Activated CD4-positive, alpha-beta T cell treated with anti-CD3 and anti-CD28 coated beads, Interleukin-2, amount 10 ng/mL, durations not matched to agents 24 days and 14 days (primary cell): ENCODE measurements at regions not wholly inside any gene's neighbourhood (a gene's known extent, or its start where the extent isn't known, plus 50 kb on each side); places are given as distances from the start of the nearest gene placed in this dataset.

ENCODE experiments used
- DNase-seq: peaks from one replicate; pipeline ENCODE4 v3.0.0; 2022
- H3K27ac Mint-ChIP-seq: one replicate; pipeline ENCODE4 v1.8.0; 2022; ENCODE audit warnings: mild to moderate bottlenecking, mixed read lengths
- H3K27me3 Mint-ChIP-seq: one replicate; pipeline ENCODE4 v1.8.0; 2022; ENCODE audit warnings: mixed read lengths
- H3K36me3 Mint-ChIP-seq: one replicate; pipeline ENCODE4 v1.8.0; 2022; ENCODE audit warnings: low read depth, mild to moderate bottlenecking, mixed read lengths
- H3K4me1 Mint-ChIP-seq: one replicate; pipeline ENCODE4 v1.8.0; 2021; ENCODE audit warnings: mixed read lengths
- H3K4me3 Mint-ChIP-seq: one replicate; pipeline ENCODE4 v1.8.0; 2022; ENCODE audit warnings: mild to moderate bottlenecking, moderate library complexity, mixed read lengths
- H3K9me3 Mint-ChIP-seq: one replicate; pipeline ENCODE4 v1.8.0; 2021; ENCODE audit warnings: mixed read lengths
- intact Hi-C: fragments of 100-400 bp; cut with micrococcal nuclease; formaldehyde crosslinking; loops from one replicate; pipeline ENCODE4 v1.15.1; 2023

DNA sequence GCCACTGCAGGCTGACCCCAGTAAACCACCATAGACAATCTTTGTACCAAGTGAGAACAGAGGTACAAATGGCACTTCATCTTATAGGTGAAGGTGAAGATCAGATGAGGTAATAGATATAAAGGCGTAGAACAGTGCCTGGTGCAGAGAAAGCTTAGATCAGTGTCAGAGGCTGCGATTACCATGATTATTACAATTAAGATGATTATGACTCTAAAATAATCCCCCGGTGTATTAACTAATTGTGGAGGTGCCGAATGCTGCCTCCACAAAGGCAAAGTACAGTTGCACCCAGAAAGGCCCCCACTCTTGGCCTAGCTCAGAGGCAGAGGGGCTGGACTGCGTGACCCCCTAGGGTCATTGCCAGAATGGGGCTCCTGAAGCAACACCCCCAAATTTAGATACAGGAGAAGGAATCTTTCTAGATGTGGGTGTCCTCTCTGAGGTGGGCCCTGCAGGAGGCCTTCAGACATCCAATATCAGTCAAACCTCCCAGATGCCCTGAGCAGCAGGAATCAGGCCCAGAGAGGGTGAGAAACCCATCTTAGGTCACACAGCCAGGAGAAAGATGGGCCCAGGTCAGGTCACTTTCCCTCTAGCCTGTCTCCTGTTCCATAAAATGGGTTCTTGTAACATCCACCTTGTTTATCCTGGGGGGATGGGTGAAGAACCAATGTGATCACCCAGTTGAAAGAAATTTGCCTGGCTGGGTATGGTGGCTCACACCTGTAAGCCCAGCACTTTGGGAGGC lies 139.8 kb downstream of the PHETA1 start:
- intact Hi-C loops: no loop called here
- H3K9me3 Mint-ChIP-seq: no peaks in the 10 kb centered on the region
- H3K4me1 Mint-ChIP-seq: peaks cover 4% of the 10 kb centered on the region
- no peaks in the 10 kb centered on the region for H3K27me3 Mint-ChIP-seq
- H3K4me3 Mint-ChIP-seq: no peak overlapping the region
- H3K27ac Mint-ChIP-seq: no peak overlapping the region
- H3K36me3 Mint-ChIP-seq: no peaks in the 10 kb centered on the region
- DNase-seq: no peak

DNA sequence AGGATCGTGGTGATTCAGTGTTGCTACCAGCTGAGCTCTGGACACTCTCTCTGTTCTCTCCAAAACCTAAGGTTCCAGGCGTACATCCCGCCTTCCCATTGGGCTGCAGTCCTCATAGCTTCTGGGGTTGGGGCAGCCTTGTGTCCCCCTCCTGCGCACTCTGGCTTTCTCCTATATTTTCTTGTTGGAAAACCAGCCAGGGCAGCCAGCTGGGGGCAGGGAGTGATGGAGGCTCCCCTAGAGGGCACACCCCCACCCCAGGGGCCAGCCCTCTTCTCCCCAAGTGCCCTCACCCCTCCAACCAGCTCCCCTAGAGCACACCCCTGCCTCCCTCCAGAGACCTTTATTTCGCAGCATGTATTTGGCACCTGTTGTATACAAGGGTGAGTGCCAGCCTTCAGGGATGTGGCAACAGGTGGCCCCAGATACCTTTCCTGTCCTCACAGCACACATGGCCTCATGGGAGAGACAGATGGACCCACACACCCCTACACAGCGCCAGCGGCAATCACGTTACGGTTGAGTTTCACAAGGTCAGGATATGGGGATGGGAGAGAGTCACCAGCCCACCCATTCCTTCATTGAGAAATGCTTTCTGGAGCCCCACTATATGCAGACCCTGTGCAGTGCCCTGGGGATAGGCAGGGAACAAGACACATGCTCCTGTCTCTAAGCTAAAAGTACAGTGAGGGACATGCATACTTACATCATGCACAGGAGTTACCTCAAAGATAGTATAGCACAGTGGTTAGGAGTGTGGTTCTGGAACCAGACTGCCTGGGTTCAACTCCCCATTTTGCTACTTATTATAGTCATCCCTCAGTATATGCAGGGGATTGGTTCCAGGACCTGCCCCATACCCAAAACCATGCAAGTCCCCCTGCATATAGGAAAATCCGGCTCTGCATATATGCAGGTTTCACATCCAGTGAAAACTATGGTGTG lies 141.1 kb downstream of the PHETA1 start:
- no peak overlapping the region for H3K4me3 Mint-ChIP-seq
- H3K36me3 Mint-ChIP-seq: no peaks in the 10 kb centered on the region
- no peak for DNase-seq
- H3K27ac Mint-ChIP-seq: no peak overlapping the region
- peaks cover 4% of the 10 kb centered on the region for H3K4me1 Mint-ChIP-seq
- no peaks in the 10 kb centered on the region for H3K9me3 Mint-ChIP-seq
- no peaks in the 10 kb centered on the region for H3K27me3 Mint-ChIP-seq
- intact Hi-C loops: no loop called here

DNA sequence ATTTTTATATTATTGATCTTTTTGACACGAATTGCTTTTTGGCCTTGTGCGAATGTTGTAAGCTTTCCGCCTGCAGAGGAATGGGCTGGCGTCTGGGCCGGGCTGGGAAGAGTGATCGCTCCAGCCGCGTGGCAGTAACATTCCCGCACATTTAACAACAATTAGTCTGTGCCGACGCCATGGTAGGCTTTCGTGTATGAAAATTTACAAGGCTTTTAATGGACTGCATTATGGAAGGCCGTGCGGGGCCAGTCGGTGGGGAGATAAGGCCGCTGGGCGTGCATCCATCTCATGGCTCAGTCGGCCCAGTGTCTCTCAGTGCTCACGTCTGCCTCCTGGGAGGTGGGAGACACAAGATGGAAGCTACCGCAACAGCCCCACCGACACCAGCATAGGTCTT lies 142.2 kb downstream of the PHETA1 start:
- H3K36me3 Mint-ChIP-seq: no peaks in the 10 kb centered on the region
- DNase-seq: no peak
- no peak overlapping the region for H3K27ac Mint-ChIP-seq
- peaks cover 4% of the 10 kb centered on the region for H3K4me1 Mint-ChIP-seq
- H3K4me3 Mint-ChIP-seq: no peak overlapping the region
- no peaks in the 10 kb centered on the region for H3K27me3 Mint-ChIP-seq
- H3K9me3 Mint-ChIP-seq: no peaks in the 10 kb centered on the region
- intact Hi-C loops: no loop called here

DNA sequence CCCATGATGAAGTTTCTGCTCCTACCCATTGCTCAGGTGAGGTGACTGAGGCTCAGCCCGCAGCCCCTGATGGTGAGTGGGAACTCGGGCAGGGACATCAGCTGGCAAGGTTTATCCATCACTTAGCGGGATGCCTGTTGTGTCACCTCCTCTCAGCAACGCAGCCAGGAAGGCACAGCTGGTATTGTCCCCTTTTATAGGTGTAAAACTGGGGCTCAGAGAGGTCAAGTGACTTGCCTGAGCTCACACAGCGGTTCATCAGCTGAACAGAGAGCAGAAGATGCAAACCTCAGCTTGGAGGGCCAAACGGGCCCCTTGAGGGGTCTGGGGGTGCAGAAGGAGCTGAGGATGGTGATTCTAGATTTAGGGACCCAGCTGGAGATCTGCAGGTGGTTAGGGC lies 143.6 kb downstream of the PHETA1 start:
- peaks cover 4% of the 10 kb centered on the region for H3K4me1 Mint-ChIP-seq
- no peak overlapping the region for H3K4me3 Mint-ChIP-seq
- no peak overlapping the region for H3K27ac Mint-ChIP-seq
- no peaks in the 10 kb centered on the region for H3K36me3 Mint-ChIP-seq
- DNase-seq: no peak
- intact Hi-C loops: no loop called here
- no peaks in the 10 kb centered on the region for H3K9me3 Mint-ChIP-seq
- H3K27me3 Mint-ChIP-seq: no peaks in the 10 kb centered on the region

DNA sequence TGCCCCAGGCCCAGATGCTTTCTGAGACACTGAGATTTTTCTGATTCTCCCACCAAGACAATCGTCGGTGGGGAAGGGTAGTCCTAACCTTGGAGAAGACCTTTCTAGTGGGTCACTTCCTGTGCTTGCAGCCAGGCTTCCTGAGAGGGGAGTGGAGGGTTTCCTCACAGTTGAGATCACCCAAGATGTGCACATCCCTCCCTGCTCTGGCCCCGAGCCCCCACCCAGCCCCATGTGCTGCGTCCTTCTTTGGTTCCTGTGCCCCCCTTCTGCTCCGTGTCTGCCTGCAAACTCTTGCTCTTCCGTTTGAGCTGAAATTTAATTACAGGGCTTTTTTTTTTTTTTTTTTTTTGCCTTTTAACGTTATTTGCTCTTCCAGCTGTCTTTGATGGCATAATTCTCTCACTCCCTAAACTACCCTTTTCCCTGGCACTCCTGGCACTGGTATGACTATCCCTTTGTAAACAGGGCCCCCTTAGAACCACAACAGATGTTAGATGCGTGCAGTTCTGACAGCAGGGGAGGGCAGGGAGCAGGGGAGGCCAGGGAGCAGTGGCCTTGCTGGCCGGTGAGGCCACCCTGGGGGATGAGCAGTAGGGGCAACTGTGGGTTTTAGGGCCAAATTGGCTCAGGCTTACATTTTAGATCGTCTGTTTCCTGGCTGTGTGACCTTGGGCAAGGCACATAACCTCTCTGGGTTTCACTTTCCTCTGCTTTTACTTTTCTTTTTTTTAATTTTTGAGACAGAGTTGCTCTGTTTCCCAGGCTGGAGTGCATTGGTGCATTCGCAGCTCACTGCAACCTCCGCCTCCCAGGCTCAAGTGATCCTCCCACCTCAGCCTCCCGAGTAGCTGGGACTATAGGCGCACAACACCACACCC lies 144.5 kb downstream of the PHETA1 start:
- intact Hi-C loops: no loop called here
- no peak for DNase-seq
- no peaks in the 10 kb centered on the region for H3K27me3 Mint-ChIP-seq
- H3K9me3 Mint-ChIP-seq: no peaks in the 10 kb centered on the region
- H3K36me3 Mint-ChIP-seq: no peaks in the 10 kb centered on the region
- no peak overlapping the region for H3K27ac Mint-ChIP-seq
- H3K4me3 Mint-ChIP-seq: no peak overlapping the region
- peaks cover 4% of the 10 kb centered on the region for H3K4me1 Mint-ChIP-seq

DNA sequence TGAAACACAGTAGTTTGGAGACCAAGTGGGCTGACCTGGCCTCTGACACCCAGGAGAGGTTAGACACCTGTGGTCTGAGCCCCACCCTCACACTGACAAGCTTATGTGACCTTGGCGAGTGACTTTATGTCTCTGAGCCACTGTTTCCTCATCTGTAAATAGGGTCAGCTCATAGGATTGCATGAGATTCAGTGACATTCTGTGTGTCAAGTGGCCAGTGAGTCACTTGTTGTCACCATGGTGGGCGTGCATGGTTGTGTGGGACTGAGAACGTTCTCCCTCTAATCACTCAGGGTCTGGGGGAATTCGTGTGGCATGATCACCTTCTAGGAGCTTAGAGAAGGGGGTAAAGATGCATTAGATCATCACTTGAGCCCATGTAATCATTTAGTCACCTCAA lies 146.4 kb downstream of the PHETA1 start:
- no peaks in the 10 kb centered on the region for H3K36me3 Mint-ChIP-seq
- H3K4me1 Mint-ChIP-seq: peaks cover 4% of the 10 kb centered on the region
- no peak overlapping the region for H3K27ac Mint-ChIP-seq

DNA sequence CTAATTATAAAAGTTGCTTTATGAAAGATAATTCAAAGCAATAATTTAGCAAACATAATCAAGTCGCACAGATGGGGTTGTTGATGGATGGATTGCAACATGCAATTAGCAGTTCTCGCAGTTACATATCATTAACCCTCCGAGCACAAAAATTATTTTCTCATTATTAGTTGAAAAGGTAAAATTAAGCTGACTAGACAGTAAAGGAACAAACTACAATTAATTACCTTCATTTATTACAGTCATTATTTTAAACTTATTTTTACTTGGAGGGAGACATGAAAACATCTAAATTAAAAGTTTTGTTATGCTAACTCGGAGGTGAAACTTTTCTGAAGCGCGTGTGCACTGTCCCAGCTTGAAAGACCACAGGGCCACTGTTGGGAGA lies 146.9 kb downstream of the PHETA1 start:
- Mint-ChIP-seq H3K9me3 (no peaks in the 10 kb centered on the region), H3K27ac (no peak overlapping the region), H3K27me3 (no peaks in the 10 kb centered on the region), H3K4me3 (no peak overlapping the region), H3K36me3 (no peaks in the 10 kb centered on the region), H3K4me1 (peaks cover 4% of the 10 kb centered on the region)
- intact Hi-C loops: no loop called here
- DNase-seq: no peak

More for the DNA sequence above, 146.4 kb downstream of the PHETA1 start:
- DNase-seq: no peak
- Mint-ChIP-seq H3K9me3 (no peaks in the 10 kb centered on the region), H3K4me3 (no peak overlapping the region), H3K27me3 (no peaks in the 10 kb centered on the region)
- intact Hi-C loops: no loop called here

DNA sequence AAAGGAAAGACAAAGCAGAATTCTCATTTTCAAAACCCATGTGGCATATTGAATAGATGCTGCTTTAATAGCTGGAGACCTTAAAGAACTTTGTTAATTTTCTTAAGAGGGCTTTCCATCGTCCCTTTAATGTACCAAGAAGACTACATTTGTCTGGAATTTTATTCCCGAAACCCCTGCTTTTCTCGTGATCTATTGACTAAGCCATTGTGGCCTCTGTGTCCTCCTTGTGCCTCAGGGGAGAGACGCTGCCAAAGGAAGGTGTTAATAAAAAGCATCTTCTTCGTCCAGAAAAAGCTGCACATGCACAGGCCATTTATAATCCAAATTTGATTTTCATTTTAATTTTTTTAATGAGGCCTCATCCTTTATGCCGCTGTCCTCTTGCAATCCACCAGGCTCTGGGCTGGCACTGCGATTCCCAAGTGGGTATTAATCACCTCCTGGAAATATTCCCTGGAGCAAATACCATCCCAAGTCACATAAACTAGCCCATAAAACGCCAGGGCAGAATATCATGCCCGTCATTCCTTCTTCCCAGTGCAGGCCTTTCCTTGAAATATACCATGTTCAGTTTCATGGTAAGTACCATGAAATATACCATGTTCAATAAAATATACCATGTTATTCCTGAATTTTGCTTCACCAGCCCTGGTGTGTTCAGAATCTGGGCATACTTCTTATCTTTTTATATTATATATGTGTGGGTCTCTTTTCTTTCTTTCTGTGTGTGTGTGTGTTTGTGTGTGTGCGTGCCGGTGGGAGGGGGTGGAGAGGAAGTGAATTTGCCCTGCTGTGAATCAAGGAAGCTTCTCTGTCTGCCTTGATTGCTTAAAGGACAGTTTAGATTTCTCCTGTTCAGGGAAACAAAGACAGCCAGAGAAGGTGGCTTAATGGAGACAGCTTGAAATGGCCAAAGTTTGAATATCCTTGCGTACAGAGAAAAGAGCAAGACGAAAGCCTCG lies 147.6 kb downstream of the PHETA1 start:
- no peaks in the 10 kb centered on the region for H3K36me3 Mint-ChIP-seq
- intact Hi-C loops: no loop called here
- DNase-seq: no peak
- no peak overlapping the region for H3K27ac Mint-ChIP-seq
- H3K4me1 Mint-ChIP-seq: peaks cover 4% of the 10 kb centered on the region
- no peak overlapping the region for H3K4me3 Mint-ChIP-seq
- H3K9me3 Mint-ChIP-seq: no peaks in the 10 kb centered on the region
- H3K27me3 Mint-ChIP-seq: no peaks in the 10 kb centered on the region

DNA sequence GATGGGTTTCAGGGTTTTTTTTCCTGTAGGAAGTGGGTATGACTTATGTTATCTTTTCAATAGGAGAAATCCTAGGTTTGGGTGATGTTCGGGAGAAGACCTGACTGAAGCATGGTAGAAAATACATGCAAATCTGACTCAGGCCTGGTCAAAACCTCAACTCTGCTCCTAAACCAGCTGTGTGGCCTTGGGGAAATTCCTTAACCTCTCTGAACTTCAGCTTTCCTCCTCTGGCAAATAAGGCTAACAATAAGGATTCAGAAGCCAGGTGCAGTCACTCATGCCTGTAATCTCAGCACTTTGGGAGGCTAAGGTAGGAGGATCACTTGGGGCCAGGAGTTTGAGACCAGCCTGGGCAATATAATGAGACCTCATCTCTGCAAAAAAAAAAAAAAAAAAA lies 148.5 kb downstream of the PHETA1 start:
- Mint-ChIP-seq H3K4me1 (peaks cover 4% of the 10 kb centered on the region), H3K27me3 (no peaks in the 10 kb centered on the region), H3K27ac (no peak overlapping the region), H3K9me3 (no peaks in the 10 kb centered on the region), H3K36me3 (no peaks in the 10 kb centered on the region), H3K4me3 (no peak overlapping the region)
- intact Hi-C loops: no loop called here
- DNase-seq: no peak

DNA sequence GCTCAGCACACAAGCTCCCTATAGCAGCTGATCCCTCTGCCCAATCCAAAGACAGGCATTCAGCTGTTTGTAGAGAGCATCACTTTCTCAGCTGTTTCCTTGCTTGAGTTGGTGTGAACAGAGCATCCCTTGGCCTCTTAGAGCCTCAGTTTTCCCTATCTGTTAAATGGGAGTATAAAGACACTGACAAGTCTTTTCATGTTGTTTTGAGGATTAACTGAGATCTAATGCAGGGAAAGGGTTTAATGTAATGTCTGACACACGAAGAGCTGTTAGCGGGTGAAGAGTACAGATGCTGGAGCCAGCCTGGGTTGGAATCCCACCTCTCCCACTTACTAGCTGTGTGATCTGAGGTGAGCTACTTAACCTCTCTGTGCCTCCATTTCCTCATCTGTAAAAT lies 149.5 kb downstream of the PHETA1 start:
- Mint-ChIP-seq H3K27ac (no peak overlapping the region), H3K9me3 (no peaks in the 10 kb centered on the region), H3K36me3 (no peaks in the 10 kb centered on the region), H3K27me3 (no peaks in the 10 kb centered on the region), H3K4me1 (peaks cover under 1% of the 10 kb centered on the region), H3K4me3 (no peak overlapping the region)
- intact Hi-C loops: no loop called here
- no peak for DNase-seq

DNA sequence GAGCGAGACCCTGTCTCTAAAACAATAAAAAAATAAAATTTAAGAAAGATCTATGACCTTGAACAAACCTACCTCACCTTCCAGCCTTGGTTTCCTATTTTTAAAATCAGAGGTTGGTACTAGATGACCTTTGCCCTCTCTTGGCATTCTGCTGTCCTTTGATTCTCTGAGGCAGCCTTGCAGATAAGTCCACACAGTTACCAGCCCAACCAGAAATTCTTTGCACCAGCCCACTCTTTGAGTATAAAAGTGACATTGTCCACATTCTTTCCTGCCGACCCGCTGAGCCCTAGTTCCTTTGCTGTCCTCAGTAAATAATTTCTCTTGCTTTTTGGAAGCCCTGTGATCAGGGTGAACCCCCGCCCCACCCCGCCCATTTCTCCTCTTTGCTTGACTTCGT lies 150.4 kb downstream of the PHETA1 start:
- Mint-ChIP-seq H3K36me3 (no peaks in the 10 kb centered on the region), H3K27me3 (no peaks in the 10 kb centered on the region), H3K9me3 (no peaks in the 10 kb centered on the region), H3K4me1 (no peaks in the 10 kb centered on the region), H3K27ac (no peak overlapping the region), H3K4me3 (no peak overlapping the region)
- no peak for DNase-seq
- intact Hi-C loops: no loop called here

DNA sequence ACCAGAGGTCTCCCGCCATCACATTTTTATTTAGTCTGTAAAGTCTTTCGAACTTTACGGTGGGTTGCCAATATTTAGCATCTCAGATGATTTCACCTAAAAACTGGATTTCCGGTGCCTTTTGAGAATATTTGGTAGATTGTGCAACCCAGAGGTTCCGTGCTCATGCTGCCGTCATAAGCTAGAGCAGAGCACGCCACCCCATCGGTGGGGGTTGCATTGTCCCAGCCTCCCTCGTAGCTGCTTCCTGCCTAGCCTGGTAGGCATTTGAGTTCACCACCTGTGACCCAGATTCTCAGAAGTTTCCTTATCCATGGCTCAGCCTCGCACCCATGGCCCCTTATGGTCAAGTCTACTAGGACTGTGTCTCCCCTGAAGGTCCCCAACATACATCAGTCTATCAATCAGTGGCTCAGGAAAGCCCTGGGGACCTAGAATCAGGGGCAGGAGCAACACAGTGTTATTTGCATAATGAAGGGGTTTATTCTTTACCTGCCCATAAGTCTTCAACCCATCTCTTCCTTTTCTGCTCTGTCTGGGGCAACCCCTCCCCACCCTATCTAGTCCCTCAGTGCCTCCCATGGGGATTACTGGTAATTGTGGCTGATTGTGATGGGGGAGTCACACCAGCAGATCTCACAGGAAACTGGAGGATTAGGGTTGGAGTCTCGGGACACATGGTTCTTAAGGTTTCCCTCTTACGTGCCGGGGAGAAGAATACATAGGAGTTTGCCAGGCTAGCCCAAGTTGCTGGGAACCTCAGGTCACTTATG lies 152.3 kb downstream of the PHETA1 start:
- intact Hi-C loops: no loop called here
- no peaks in the 10 kb centered on the region for H3K9me3 Mint-ChIP-seq
- H3K4me3 Mint-ChIP-seq: no peak overlapping the region
- H3K36me3 Mint-ChIP-seq: no peaks in the 10 kb centered on the region
- no peak for DNase-seq
- no peak overlapping the region for H3K27ac Mint-ChIP-seq
- no peaks in the 10 kb centered on the region for H3K27me3 Mint-ChIP-seq
- no peaks in the 10 kb centered on the region for H3K4me1 Mint-ChIP-seq
